ENCODE measurements at regions not wholly inside any gene's neighbourhood (a gene's known extent, or its start where the extent isn't known, plus 50 kb on each side); places are given as distances from the start of the nearest gene placed in this dataset.

- TF ChIP-seq CTCF (IDR thresholded peaks at IDR 0.05; ENCODE audit: unreplicated experiment): no peak
- no peak overlapping the region for H3K4me3 Mint-ChIP-seq (ENCODE audit: unreplicated experiment)
- H3K36me3 Mint-ChIP-seq (ENCODE audit: low read depth, unreplicated experiment): no peaks in the 10 kb centered on the region
- H3K27ac Mint-ChIP-seq (ENCODE audit: unreplicated experiment): no peak overlapping the region
- no peaks in the 10 kb centered on the region for H3K9me3 Mint-ChIP-seq (ENCODE audit: unreplicated experiment)
- H3K27me3 Mint-ChIP-seq (ENCODE audit: unreplicated experiment): peaks cover 3% of the 10 kb centered on the region
- DNase-seq (ENCODE audit: low spot score): no peak
- H3K4me1 Mint-ChIP-seq (ENCODE audit: unreplicated experiment): peaks cover 11% of the 10 kb centered on the region
Observed at GRCh38 chr11:92492372-92492771, 267.8 kb downstream of the FAT3 start.

- DNase-seq (ENCODE audit: low spot score): no peak
- Mint-ChIP-seq H3K9me3 (ENCODE audit: unreplicated experiment) (no peaks in the 10 kb centered on the region), H3K4me3 (ENCODE audit: unreplicated experiment) (no peak overlapping the region), H3K27ac (ENCODE audit: unreplicated experiment) (no peak overlapping the region), H3K36me3 (ENCODE audit: low read depth, unreplicated experiment) (no peaks in the 10 kb centered on the region), H3K27me3 (ENCODE audit: unreplicated experiment) (peaks cover 3% of the 10 kb centered on the region), H3K4me1 (ENCODE audit: unreplicated experiment) (peaks cover 9% of the 10 kb centered on the region)
- no peak for TF ChIP-seq CTCF (IDR thresholded peaks at IDR 0.05; ENCODE audit: unreplicated experiment)
Observed at GRCh38 chr11:92495107-92495793, 270.6 kb downstream of the FAT3 start.

- Mint-ChIP-seq H3K4me3 (ENCODE audit: unreplicated experiment) (no peak overlapping the region), H3K36me3 (ENCODE audit: low read depth, unreplicated experiment) (no peaks in the 10 kb centered on the region), H3K4me1 (ENCODE audit: unreplicated experiment) (no peaks in the 10 kb centered on the region), H3K27me3 (ENCODE audit: unreplicated experiment) (peaks cover 1% of the 10 kb centered on the region), H3K9me3 (ENCODE audit: unreplicated experiment) (no peaks in the 10 kb centered on the region), H3K27ac (ENCODE audit: unreplicated experiment) (no peak overlapping the region)
- DNase-seq (ENCODE audit: low spot score): no peak
- TF ChIP-seq CTCF (IDR thresholded peaks at IDR 0.05; ENCODE audit: unreplicated experiment): no peak
Observed at GRCh38 chr11:92500453-92500852, 275.8 kb downstream of the FAT3 start.

- no peaks in the 10 kb centered on the region for H3K4me1 Mint-ChIP-seq (ENCODE audit: unreplicated experiment)
- no peaks in the 10 kb centered on the region for H3K27me3 Mint-ChIP-seq (ENCODE audit: unreplicated experiment)
- no peaks in the 10 kb centered on the region for H3K36me3 Mint-ChIP-seq (ENCODE audit: low read depth, unreplicated experiment)
- H3K27ac Mint-ChIP-seq (ENCODE audit: unreplicated experiment): no peak overlapping the region
- H3K4me3 Mint-ChIP-seq (ENCODE audit: unreplicated experiment): no peak overlapping the region
- DNase-seq (ENCODE audit: low spot score): no peak
- no peaks in the 10 kb centered on the region for H3K9me3 Mint-ChIP-seq (ENCODE audit: unreplicated experiment)
- no peak for TF ChIP-seq CTCF (IDR thresholded peaks at IDR 0.05; ENCODE audit: unreplicated experiment)
Observed at GRCh38 chr11:92501066-92501739, 276.6 kb downstream of the FAT3 start.

GRCh38 chr11:92504004-92504403 is 279.4 kb downstream of the FAT3 start:
- Mint-ChIP-seq H3K27me3 (ENCODE audit: unreplicated experiment) (no peaks in the 10 kb centered on the region), H3K27ac (ENCODE audit: unreplicated experiment) (no peak overlapping the region), H3K36me3 (ENCODE audit: low read depth, unreplicated experiment) (no peaks in the 10 kb centered on the region), H3K4me3 (ENCODE audit: unreplicated experiment) (no peak overlapping the region), H3K9me3 (ENCODE audit: unreplicated experiment) (no peaks in the 10 kb centered on the region), H3K4me1 (ENCODE audit: unreplicated experiment) (no peaks in the 10 kb centered on the region)
- no peak for DNase-seq (ENCODE audit: low spot score)
- TF ChIP-seq CTCF (IDR thresholded peaks at IDR 0.05; ENCODE audit: unreplicated experiment): no peak

Data from endothelial cell (in vitro differentiated cells).